ENCODE measurements at regions not wholly inside any gene's neighbourhood (a gene's known extent, or its start where the extent isn't known, plus 50 kb on each side); places are given as distances from the start of the nearest gene placed in this dataset.
"Not testable (repeated sequence)": the region's sequence is repeated elsewhere in the genome, so short reads cannot be mapped to it uniquely, and the experiment has no call there.

- no peak for DNase-seq
- peaks cover 10% of the 10 kb centered on the region for H3K9me3 Mint-ChIP-seq
- ChIA-PET CTCF (no interaction called here), POLR2A (no interaction called here)
- intact Hi-C loops (cut with micrococcal nuclease) = no loop called here
- no peak for TF ChIP-seq CTCF (IDR thresholded peaks at IDR 0.05)
- H3K36me3 Mint-ChIP-seq (ENCODE audit: low read depth) = no peaks in the 10 kb centered on the region
- no peak for ATAC-seq
- H3K4me3 Mint-ChIP-seq = no peak overlapping the region
- H3K27ac Mint-ChIP-seq = no peak overlapping the region
- no peaks in the 10 kb centered on the region for H3K27me3 Mint-ChIP-seq
- no peaks in the 10 kb centered on the region for H3K4me1 Mint-ChIP-seq (ENCODE audit: low read depth)
These were observed 901.4 kb upstream of the API5 start for GRCh38 chr11:42410251-42410955.

- ChIA-PET CTCF (no interaction called here), POLR2A (no interaction called here)
- Mint-ChIP-seq H3K36me3 (ENCODE audit: low read depth) (no peaks in the 10 kb centered on the region), H3K27ac (no peak overlapping the region), H3K27me3 (no peaks in the 10 kb centered on the region), H3K9me3 (peaks cover 5% of the 10 kb centered on the region), H3K4me1 (ENCODE audit: low read depth) (no peaks in the 10 kb centered on the region), H3K4me3 (no peak overlapping the region)
- TF ChIP-seq CTCF (IDR thresholded peaks at IDR 0.05) = no peak
- ATAC-seq (no peak), DNase-seq (no peak)
- intact Hi-C loops (cut with micrococcal nuclease) = no loop called here
These were observed 899.2 kb upstream of the API5 start for GRCh38 chr11:42412590-42412989.

- DNase-seq = no peak
- Mint-ChIP-seq H3K9me3 (peaks cover 6% of the 10 kb centered on the region), H3K27me3 (no peaks in the 10 kb centered on the region), H3K4me3 (no peak overlapping the region), H3K36me3 (ENCODE audit: low read depth) (no peaks in the 10 kb centered on the region), H3K27ac (no peak overlapping the region), H3K4me1 (ENCODE audit: low read depth) (no peaks in the 10 kb centered on the region)
- ChIA-PET CTCF (no interaction called here), POLR2A (no interaction called here)
- intact Hi-C loops (cut with micrococcal nuclease) = no loop called here
- no peak for ATAC-seq
- TF ChIP-seq CTCF (IDR thresholded peaks at IDR 0.05) = no peak
These were observed 894.1 kb upstream of the API5 start for GRCh38 chr11:42417691-42418090.

- H3K4me1 Mint-ChIP-seq (ENCODE audit: low read depth) = no peaks in the 10 kb centered on the region
- peaks cover 5% of the 10 kb centered on the region for H3K9me3 Mint-ChIP-seq
- intact Hi-C loops (cut with micrococcal nuclease) = no loop called here
These were observed 889.7 kb upstream of the API5 start for GRCh38 chr11:42422090-42422489.

GRCh38 chr11:42434911-42435310 lies 876.9 kb upstream of the API5 start:
- intact Hi-C loops (cut with micrococcal nuclease); ATAC-seq; H3K27ac Mint-ChIP-seq; H3K9me3 Mint-ChIP-seq; H3K27me3 Mint-ChIP-seq; H3K4me3 Mint-ChIP-seq; POLR2A ChIA-PET; CTCF ChIA-PET; H3K36me3 Mint-ChIP-seq (ENCODE audit: low read depth); H3K4me1 Mint-ChIP-seq (ENCODE audit: low read depth); DNase-seq: not testable (repeated sequence)

More at GRCh38 chr11:42422090-42422489, 889.7 kb upstream of the API5 start:
- no peak overlapping the region for H3K27ac Mint-ChIP-seq
- POLR2A ChIA-PET = no interaction called here
- H3K4me3 Mint-ChIP-seq = no peak overlapping the region
- ATAC-seq = no peak
- H3K36me3 Mint-ChIP-seq (ENCODE audit: low read depth) = no peaks in the 10 kb centered on the region
- no peaks in the 10 kb centered on the region for H3K27me3 Mint-ChIP-seq
- no peak for DNase-seq
- TF ChIP-seq CTCF (IDR thresholded peaks at IDR 0.05) = no peak
- CTCF ChIA-PET = no interaction called here

All from activated CD8-positive, alpha-beta T cell treated with anti-CD3 and anti-CD28 coated beads for 36 hours (primary cell).